ENCODE measurements at regions not wholly inside any gene's neighbourhood (a gene's known extent, or its start where the extent isn't known, plus 50 kb on each side); places are given as distances from the start of the nearest gene placed in this dataset.

DNA sequence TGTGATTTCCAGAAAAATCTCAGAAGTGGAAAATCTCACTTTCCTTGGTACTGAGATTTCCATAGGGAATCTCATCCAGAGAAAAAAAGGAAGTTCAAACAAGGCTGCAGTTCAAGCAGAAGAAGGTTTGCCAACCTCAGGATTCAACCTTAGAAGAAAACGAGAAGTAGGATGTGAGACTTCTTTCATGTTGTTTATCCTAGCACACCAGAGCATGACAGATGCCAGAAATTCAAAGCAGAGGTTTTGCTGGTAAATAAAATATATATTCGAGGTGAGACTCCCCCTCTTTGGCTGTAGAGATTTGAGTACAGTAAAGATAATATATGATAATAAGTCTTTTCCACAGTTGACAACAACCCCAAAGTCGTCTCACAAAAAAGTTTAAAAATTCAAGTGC is 116.9 kb upstream of the SMC2 start:
- no peak for DNase-seq
- Mint-ChIP-seq H3K27me3 (ENCODE audit: low read depth in 3 of 3) (no peaks in the 10 kb centered on the region), H3K9me3 (peaks cover 0 to 9% (median 2%) of the 10 kb centered on the region in 7 donors), H3K27ac (no peak overlapping the region), H3K4me3 (no peak overlapping the region), H3K36me3 (no peaks in the 10 kb centered on the region), H3K4me1 (no peaks in the 10 kb centered on the region)
- Histone ChIP-seq H3K79me2 (ENCODE audit: insufficient read depth, low read length) (no peaks in the 10 kb centered on the region), H3K4me3 (replicated peaks in 1 of 3; ENCODE audit: low read depth in 2 of 3, low read length in 3 of 3) (no peak overlapping the region), H2AFZ (ENCODE audit: insufficient read depth, low read depth, low read length, poor library complexity, severe bottlenecking) (no peak overlapping the region), H3K9ac (ENCODE audit: insufficient read depth, low read length, poor library complexity, severe bottlenecking) (no peak overlapping the region), H3K27me3 (ENCODE audit: control insufficient read depth in 2 of 2, insufficient read depth in 2 of 2, low read length in 2 of 2) (no peaks in the 10 kb centered on the region), H3K4me2 (replicated peaks; ENCODE audit: extremely low read depth, low read length, poor library complexity, severe bottlenecking) (no peak overlapping the region), H3K36me3 (replicated peaks in 1 of 2; ENCODE audit: control insufficient read depth in 1 of 2, insufficient read depth in 2 of 2, low read length in 2 of 2) (no peaks in the 10 kb centered on the region), H3K27ac (ENCODE audit: low read depth in 1 of 2, low read length in 2 of 2) (no peak overlapping the region), H3K9me3 (replicated peaks in 1 of 2; ENCODE audit: control insufficient read depth in 1 of 2, insufficient read depth in 1 of 2, low read length in 2 of 2) (no peaks in the 10 kb centered on the region), H3K4me1 (ENCODE audit: control insufficient read depth in 1 of 2, insufficient read depth in 2 of 2, low read length in 2 of 2) (no peaks in the 10 kb centered on the region), H4K20me1 (ENCODE audit: insufficient read depth, low read length) (no peaks in the 10 kb centered on the region)
- TF ChIP-seq, protein P1, sequence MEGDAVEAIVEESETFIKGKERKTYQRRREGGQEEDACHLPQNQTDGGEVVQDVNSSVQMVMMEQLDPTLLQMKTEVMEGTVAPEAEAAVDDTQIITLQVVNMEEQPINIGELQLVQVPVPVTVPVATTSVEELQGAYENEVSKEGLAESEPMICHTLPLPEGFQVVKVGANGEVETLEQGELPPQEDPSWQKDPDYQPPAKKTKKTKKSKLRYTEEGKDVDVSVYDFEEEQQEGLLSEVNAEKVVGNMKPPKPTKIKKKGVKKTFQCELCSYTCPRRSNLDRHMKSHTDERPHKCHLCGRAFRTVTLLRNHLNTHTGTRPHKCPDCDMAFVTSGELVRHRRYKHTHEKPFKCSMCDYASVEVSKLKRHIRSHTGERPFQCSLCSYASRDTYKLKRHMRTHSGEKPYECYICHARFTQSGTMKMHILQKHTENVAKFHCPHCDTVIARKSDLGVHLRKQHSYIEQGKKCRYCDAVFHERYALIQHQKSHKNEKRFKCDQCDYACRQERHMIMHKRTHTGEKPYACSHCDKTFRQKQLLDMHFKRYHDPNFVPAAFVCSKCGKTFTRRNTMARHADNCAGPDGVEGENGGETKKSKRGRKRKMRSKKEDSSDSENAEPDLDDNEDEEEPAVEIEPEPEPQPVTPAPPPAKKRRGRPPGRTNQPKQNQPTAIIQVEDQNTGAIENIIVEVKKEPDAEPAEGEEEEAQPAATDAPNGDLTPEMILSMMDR (IDR thresholded peaks at IDR 0.05), result no peak
- intact Hi-C loops (cut with micrococcal nuclease), result no loop called here
- WGBS (ENCODE audit: insufficient coverage), result no CpG with 5 or more reads among the region's 3 CpGs

DNA sequence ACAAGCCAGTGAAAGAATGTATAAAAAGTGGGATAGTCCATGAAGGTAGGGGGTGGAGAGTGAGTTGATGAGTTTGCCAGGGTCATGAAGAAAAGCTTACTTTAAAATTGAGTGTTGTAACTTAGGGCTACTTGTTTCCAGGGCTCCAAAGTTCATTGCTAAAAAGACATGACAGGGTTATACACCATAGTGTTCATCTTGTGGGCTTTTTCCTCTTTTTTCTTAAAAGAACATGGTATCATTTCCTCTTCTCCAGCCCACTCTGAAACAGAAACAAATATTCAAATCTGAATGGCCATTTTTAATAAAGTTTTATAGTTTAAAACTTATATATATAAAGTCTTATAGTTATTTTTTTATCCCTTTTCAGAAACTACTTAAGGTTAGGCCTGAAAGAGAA is 115.7 kb upstream of the SMC2 start:
- no peaks in the 10 kb centered on the region for H3K36me3 Mint-ChIP-seq
- no peak overlapping the region for H3K27ac ChIP-seq (ENCODE audit: low read depth in 1 of 2, low read length in 2 of 2)
- H3K4me1 ChIP-seq (ENCODE audit: control insufficient read depth in 1 of 2, insufficient read depth in 2 of 2, low read length in 2 of 2), result no peaks in the 10 kb centered on the region
- H3K27ac Mint-ChIP-seq, result no peak overlapping the region
- H3K9me3 ChIP-seq (replicated peaks in 1 of 2; ENCODE audit: control insufficient read depth in 1 of 2, insufficient read depth in 1 of 2, low read length in 2 of 2), result no peaks in the 10 kb centered on the region
- intact Hi-C loops (cut with micrococcal nuclease), result no loop called here
- no peak for DNase-seq
- H3K4me3 Mint-ChIP-seq, result no peak overlapping the region
- H4K20me1 ChIP-seq (ENCODE audit: insufficient read depth, low read length), result no peaks in the 10 kb centered on the region
- H3K4me3 ChIP-seq (replicated peaks in 1 of 3; ENCODE audit: low read depth in 2 of 3, low read length in 3 of 3), result no peak overlapping the region
- no peak overlapping the region for H3K9ac ChIP-seq (ENCODE audit: insufficient read depth, low read length, poor library complexity, severe bottlenecking)
- peaks cover 0 to 5% (median 2%) of the 10 kb centered on the region in 7 donors for H3K9me3 Mint-ChIP-seq
- H3K27me3 Mint-ChIP-seq (ENCODE audit: low read depth in 3 of 3), result no peaks in the 10 kb centered on the region
- TF ChIP-seq, protein P1 (IDR thresholded peaks at IDR 0.05), result no peak
- H3K4me2 ChIP-seq (replicated peaks; ENCODE audit: extremely low read depth, low read length, poor library complexity, severe bottlenecking), result no peak overlapping the region
- H3K36me3 ChIP-seq (replicated peaks in 1 of 2; ENCODE audit: control insufficient read depth in 1 of 2, insufficient read depth in 2 of 2, low read length in 2 of 2), result no peaks in the 10 kb centered on the region
- no peaks in the 10 kb centered on the region for H3K79me2 ChIP-seq (ENCODE audit: insufficient read depth, low read length)
- no peak overlapping the region for H2AFZ ChIP-seq (ENCODE audit: insufficient read depth, low read depth, low read length, poor library complexity, severe bottlenecking)
- H3K4me1 Mint-ChIP-seq, result no peaks in the 10 kb centered on the region
- no peaks in the 10 kb centered on the region for H3K27me3 ChIP-seq (ENCODE audit: control insufficient read depth in 2 of 2, insufficient read depth in 2 of 2, low read length in 2 of 2)
